ENCODE measurements at regions not wholly inside any gene's neighbourhood (a gene's known extent, or its start where the extent isn't known, plus 50 kb on each side); places are given as distances from the start of the nearest gene placed in this dataset.

DNA sequence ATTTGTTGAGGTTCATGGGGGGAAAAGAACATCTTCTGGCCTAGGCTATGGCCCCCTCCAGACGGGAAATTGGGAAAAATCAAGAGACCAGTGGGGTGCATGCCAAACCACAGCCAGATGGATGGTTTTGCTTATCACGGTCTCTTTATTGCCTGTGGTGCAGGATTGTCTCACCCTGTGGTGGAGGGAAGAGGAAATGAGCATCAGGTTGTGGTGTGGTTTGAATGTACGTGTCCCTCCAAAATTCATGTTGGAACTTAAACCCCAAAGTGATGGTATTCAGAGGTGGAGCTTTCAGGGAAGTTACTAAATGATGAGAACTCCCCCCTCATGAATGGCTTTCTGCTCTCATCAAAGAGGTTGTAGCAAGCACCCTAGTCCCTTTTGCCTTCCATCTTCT, 525.7 kb downstream of the NPHP4 start:
- H3K4me1 ChIP-seq (replicated peaks) = no peaks in the 10 kb centered on the region
- 57% methylated on average over 3 of the region's 3 CpGs for WGBS
- intact Hi-C loops (cut with DNase I) = no loop called here
- H3K27me3 ChIP-seq (replicated peaks; ENCODE audit: insufficient read depth) = no peaks in the 10 kb centered on the region
- H3K27ac ChIP-seq = no peak overlapping the region
- DNase-seq (ENCODE audit: low spot score) = no peak
- no peaks in the 10 kb centered on the region for H3K9me3 ChIP-seq
- H3K4me3 ChIP-seq = no peak overlapping the region
- H3K36me3 ChIP-seq = no peaks in the 10 kb centered on the region
- TF ChIP-seq POLR2AphosphoS5 (IDR thresholded peaks at IDR 0.05) (no peak), POLR2A (IDR thresholded peaks at IDR 0.05) (no peak)
- TF ChIP-seq, protein P1, sequence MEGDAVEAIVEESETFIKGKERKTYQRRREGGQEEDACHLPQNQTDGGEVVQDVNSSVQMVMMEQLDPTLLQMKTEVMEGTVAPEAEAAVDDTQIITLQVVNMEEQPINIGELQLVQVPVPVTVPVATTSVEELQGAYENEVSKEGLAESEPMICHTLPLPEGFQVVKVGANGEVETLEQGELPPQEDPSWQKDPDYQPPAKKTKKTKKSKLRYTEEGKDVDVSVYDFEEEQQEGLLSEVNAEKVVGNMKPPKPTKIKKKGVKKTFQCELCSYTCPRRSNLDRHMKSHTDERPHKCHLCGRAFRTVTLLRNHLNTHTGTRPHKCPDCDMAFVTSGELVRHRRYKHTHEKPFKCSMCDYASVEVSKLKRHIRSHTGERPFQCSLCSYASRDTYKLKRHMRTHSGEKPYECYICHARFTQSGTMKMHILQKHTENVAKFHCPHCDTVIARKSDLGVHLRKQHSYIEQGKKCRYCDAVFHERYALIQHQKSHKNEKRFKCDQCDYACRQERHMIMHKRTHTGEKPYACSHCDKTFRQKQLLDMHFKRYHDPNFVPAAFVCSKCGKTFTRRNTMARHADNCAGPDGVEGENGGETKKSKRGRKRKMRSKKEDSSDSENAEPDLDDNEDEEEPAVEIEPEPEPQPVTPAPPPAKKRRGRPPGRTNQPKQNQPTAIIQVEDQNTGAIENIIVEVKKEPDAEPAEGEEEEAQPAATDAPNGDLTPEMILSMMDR (IDR thresholded peaks at IDR 0.05) = no peak

DNA sequence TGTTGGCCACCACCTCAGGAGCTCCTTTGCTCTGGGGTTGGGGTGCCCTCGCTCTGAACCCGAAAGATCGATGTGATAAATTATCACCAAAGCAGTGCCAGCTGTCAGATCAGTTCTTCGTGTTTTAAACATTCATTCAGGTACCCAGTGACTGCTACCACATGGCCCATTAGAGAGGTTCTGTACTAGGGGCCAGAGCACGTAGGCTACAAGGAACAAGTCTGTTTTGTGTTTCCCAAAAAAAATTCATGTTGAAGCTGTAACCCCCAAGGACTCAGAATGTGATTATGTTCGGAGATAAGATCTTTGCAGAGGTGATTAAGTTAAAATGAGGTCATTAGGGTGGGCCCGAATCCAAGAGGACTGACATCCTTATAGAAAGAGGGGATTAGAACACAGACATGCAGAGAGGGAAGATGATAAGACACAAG, 526.9 kb downstream of the NPHP4 start:
- no peak for TF ChIP-seq POLR2A (IDR thresholded peaks at IDR 0.05)
- TF ChIP-seq POLR2AphosphoS5 (IDR thresholded peaks at IDR 0.05) = no peak
- TF ChIP-seq, protein P1 (IDR thresholded peaks at IDR 0.05) = no peak
- 58% methylated on average over 7 of the region's 7 CpGs for WGBS

DNA sequence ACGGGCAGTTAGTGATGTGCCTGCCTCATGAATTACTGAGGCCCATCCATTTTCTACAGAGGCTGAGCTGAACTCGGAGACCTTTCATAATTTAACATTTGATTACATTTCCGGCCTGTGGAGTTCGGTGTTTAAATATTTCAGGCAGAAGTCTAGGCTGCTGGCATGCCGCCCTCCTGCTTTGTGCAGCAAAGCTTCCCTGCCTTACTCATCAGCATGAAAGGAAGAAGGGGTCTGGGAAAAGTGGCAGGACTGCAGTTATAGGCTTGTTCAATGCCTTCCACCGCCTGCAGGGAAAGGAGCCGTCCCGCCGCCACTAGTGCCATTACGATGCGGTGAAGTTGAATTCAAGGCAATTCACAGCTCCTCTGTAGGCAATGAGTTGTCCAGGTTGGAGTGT, 527.9 kb downstream of the NPHP4 start:
- no peak for DNase-seq (ENCODE audit: low spot score)
- Histone ChIP-seq H3K4me3 (no peak overlapping the region), H3K27ac (no peak overlapping the region), H3K9me3 (no peaks in the 10 kb centered on the region), H3K4me1 (replicated peaks) (no peaks in the 10 kb centered on the region), H3K27me3 (replicated peaks; ENCODE audit: insufficient read depth) (no peaks in the 10 kb centered on the region), H3K36me3 (no peaks in the 10 kb centered on the region)
- TF ChIP-seq POLR2A (IDR thresholded peaks at IDR 0.05) (no peak), POLR2AphosphoS5 (IDR thresholded peaks at IDR 0.05) (no peak)
- TF ChIP-seq, protein P1 (IDR thresholded peaks at IDR 0.05) = no peak
- intact Hi-C loops (cut with DNase I) = no loop called here
- 77% methylated on average over 11 of the region's 11 CpGs for WGBS

More for the DNA sequence above, 526.9 kb downstream of the NPHP4 start:
- no peaks in the 10 kb centered on the region for H3K27me3 ChIP-seq (replicated peaks; ENCODE audit: insufficient read depth)
- H3K36me3 ChIP-seq = no peaks in the 10 kb centered on the region
- no peaks in the 10 kb centered on the region for H3K9me3 ChIP-seq
- H3K4me1 ChIP-seq (replicated peaks) = no peaks in the 10 kb centered on the region
- intact Hi-C loops (cut with DNase I) = no loop called here
- DNase-seq (ENCODE audit: low spot score) = no peak
- H3K27ac ChIP-seq = no peak overlapping the region
- no peak overlapping the region for H3K4me3 ChIP-seq

DNA sequence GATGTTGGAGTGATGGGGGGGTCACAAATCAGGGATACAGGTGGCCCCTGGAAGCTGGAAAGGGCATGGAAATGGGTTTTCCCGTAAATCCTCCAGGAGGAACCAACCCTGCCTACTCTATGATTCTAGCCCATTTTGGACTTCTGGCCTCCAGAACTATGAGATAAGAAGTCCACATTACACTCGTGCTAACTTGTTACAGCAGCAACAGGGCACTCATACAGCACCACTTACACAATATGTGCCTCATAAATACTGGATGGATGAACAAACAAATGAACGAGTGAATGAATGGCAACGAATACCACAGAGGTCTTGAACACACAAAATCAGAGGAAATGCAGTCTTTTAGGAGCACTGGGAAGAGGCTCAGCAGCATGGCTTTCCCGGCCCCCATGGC, 531.3 kb downstream of the NPHP4 start:
- intact Hi-C loops (cut with DNase I) = no loop called here
- TF ChIP-seq POLR2A (IDR thresholded peaks at IDR 0.05) (no peak), POLR2AphosphoS5 (IDR thresholded peaks at IDR 0.05) (no peak)
- TF ChIP-seq, protein P1 (IDR thresholded peaks at IDR 0.05) = no peak
- Histone ChIP-seq H3K36me3 (no peaks in the 10 kb centered on the region), H3K27ac (no peak overlapping the region), H3K4me1 (replicated peaks) (no peaks in the 10 kb centered on the region), H3K9me3 (no peaks in the 10 kb centered on the region), H3K27me3 (replicated peaks; ENCODE audit: insufficient read depth) (no peaks in the 10 kb centered on the region), H3K4me3 (no peak overlapping the region)
- WGBS = 93% methylated on average over 5 of the region's 5 CpGs
- DNase-seq (ENCODE audit: low spot score) = no peak

DNA sequence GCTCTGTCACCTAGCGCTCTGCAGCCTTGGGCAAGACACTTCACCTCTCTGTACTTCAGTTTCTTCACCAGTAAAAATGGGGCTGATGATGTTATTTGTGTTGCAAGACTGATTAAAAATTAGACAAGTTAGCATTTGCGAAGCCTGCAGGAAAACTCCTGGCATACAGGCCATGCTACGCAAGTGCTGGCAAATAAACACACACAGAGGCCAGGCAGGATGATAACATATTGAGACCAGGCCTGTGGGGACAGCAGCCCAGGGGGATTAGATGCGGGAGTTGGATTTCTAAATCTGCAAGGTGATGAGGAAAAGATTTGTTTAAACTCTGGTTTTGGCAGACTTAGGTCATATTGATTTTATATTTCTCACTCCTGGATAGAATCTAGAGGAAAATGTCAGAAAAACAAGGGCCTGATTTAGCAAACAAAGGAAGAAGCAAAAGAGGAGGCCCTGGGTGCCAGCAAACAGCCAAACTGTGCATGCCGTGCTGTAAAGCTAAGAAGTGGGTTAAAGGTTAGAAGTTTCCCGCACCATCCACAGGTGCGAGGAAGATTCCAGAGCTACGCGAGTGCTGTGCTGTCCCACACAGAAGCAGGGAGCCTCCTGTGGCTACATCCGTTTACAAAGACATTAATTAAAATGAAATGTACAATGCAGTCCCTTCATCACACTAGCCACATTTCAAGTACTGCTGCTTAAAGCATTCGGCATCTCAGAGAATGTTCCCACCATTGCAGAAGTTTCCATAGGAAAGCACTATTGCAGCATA, 532.2 kb downstream of the NPHP4 start:
- intact Hi-C loops (cut with DNase I) = no loop called here
- Histone ChIP-seq H3K4me1 (replicated peaks) (no peaks in the 10 kb centered on the region), H3K9me3 (no peaks in the 10 kb centered on the region), H3K4me3 (no peak overlapping the region), H3K27me3 (replicated peaks; ENCODE audit: insufficient read depth) (no peaks in the 10 kb centered on the region), H3K36me3 (no peaks in the 10 kb centered on the region), H3K27ac (no peak overlapping the region)
- DNase-seq (ENCODE audit: low spot score) = no peak
- TF ChIP-seq POLR2AphosphoS5 (IDR thresholded peaks at IDR 0.05) (no peak), POLR2A (IDR thresholded peaks at IDR 0.05) (no peak)
- WGBS = 85% methylated on average over 11 of the region's 11 CpGs

All from prostate gland (tissue), 2 donors.